OCI-LY7 (cell line): ENCODE measurements at regions not wholly inside any gene's neighbourhood (a gene's known extent, or its start where the extent isn't known, plus 50 kb on each side); places are given as distances from the start of the nearest gene placed in this dataset.

Source experiments
- CTCF ChIP-seq: fragments of 200-600 bp; sonication (generic); conservative IDR thresholded peaks from 2 replicates; pipeline ENCODE4 v1.5.1; 2014; ENCODE audit warnings: mild to moderate bottlenecking, antibody characterized with exemption, low read length, moderate library complexity, mixed read lengths
- EZH2phosphoT487 ChIP-seq: fragments of 200-600 bp; sonication (generic); IDR thresholded peaks from 2 replicates; pipeline ENCODE4 v1.6.1; 2018; ENCODE audit warnings: low read depth, borderline replicate concordance, mild to moderate bottlenecking, mixed run types, antibody characterized with exemption, low read length, moderate library complexity, mixed read lengths

GRCh38 chr4:11970754-11971153, 542.1 kb upstream of the HS3ST1 start:
- no peak for TF ChIP-seq CTCF
- no peak for TF ChIP-seq EZH2phosphoT487
